Neural cell (in vitro differentiated cells): ENCODE measurements at regions not wholly inside any gene's neighbourhood (a gene's known extent, or its start where the extent isn't known, plus 50 kb on each side); places are given as distances from the start of the nearest gene placed in this dataset.
"Not testable (repeated sequence)": the region's sequence is repeated elsewhere in the genome, so short reads cannot be mapped to it uniquely, and the experiment has no call there.

Source experiments
- H2AFZ ChIP-seq: fragments of 200-600, 300-800 bp; sonication (generic), shearing (Covaris generic); 2 replicates; pipeline ENCODE4 v1.6.0; 2014; ENCODE audit warnings: low read depth, mild to moderate bottlenecking, antibody characterized with exemption, low read length, moderate library complexity
- H3F3A ChIP-seq: fragments of 200-600 bp; shearing (Covaris generic); 2 replicates; pipeline ENCODE4 v1.6.1; 2016; ENCODE audit warnings: mild to moderate bottlenecking, moderate library complexity, mixed read lengths, antibody characterized with exemption, low read length; ENCODE audit not compliant: insufficient read depth, poor library complexity, severe bottlenecking
- H3K27ac ChIP-seq: fragments of 200-600, 300-800 bp; sonication (generic), shearing (Covaris generic); 2 replicates; pipeline ENCODE4 v1.5.1; 2014; ENCODE audit warnings: mild to moderate bottlenecking, low read length, moderate library complexity
- H3K27me3 ChIP-seq: fragments of 300-800, 200-600 bp; sonication (generic), shearing (Covaris generic); 2 replicates; pipeline ENCODE4 v1.6.0; 2014; ENCODE audit warnings: mild to moderate bottlenecking, low read depth, low read length, moderate library complexity; ENCODE audit not compliant: insufficient read depth
- H3K36me3 ChIP-seq: fragments of 300-800, 200-600 bp; sonication (generic), shearing (Covaris generic); 2 replicates; pipeline ENCODE4 v1.5.1; 2014; ENCODE audit warnings: mild to moderate bottlenecking, antibody characterized with exemption, low read length, moderate library complexity; ENCODE audit not compliant: insufficient read depth
- H3K4me2 ChIP-seq: fragments of 300-800, 200-600 bp; sonication (generic), shearing (Covaris generic); 2 replicates; pipeline ENCODE4 v1.6.0; 2014; ENCODE audit warnings: mild to moderate bottlenecking, low read length
- H3K4me3 ChIP-seq: fragments of 300-800, 200-600 bp; sonication (generic), shearing (Covaris generic); 2 replicates; pipeline ENCODE4 v1.5.1; 2014; ENCODE audit warnings: mild to moderate bottlenecking, low read length, moderate library complexity
- H3K79me2 ChIP-seq: fragments of 200-600 bp; shearing (Covaris generic); replicated peaks from 2 replicates; pipeline ENCODE4 v1.6.0; 2014; ENCODE audit warnings: mild to moderate bottlenecking, low read length, moderate library complexity; ENCODE audit not compliant: insufficient read depth
- H3K9ac ChIP-seq: fragments of 300-800, 200-600 bp; sonication (generic), shearing (Covaris generic); 2 replicates; pipeline ENCODE4 v1.6.1; 2016; ENCODE audit warnings: mild to moderate bottlenecking, low read length, mixed read lengths
- H3K9me2 ChIP-seq: fragments of 200-600 bp; shearing (Covaris generic); 2 replicates; pipeline ENCODE4 v1.6.1; 2016; ENCODE audit warnings: mild to moderate bottlenecking, low read length, mixed read lengths; ENCODE audit not compliant: insufficient read depth
- H3K9me3 ChIP-seq: fragments of 200-600, 300-800 bp; sonication (generic), shearing (Covaris generic); 2 replicates; pipeline ENCODE4 v1.6.1; 2016; ENCODE audit warnings: mild to moderate bottlenecking, mixed run types, low read length, moderate library complexity, mixed read lengths
- H4K20me1 ChIP-seq: fragments of 200-600 bp; shearing (Covaris generic); 2 replicates; pipeline ENCODE4 v1.6.1; 2016; ENCODE audit warnings: mild to moderate bottlenecking, mixed run types; ENCODE audit not compliant: insufficient read depth
- CTCF ChIP-seq: fragments of 450-650 bp; IDR thresholded peaks from 2 replicates; pipeline ENCODE4 v1.5.1; 2014; ENCODE audit warnings: antibody characterized with exemption, mild to moderate bottlenecking, moderate library complexity; ENCODE audit not compliant: poor library complexity, severe bottlenecking
- EP300 ChIP-seq: fragments of 450-650 bp; conservative IDR thresholded peaks from 2 replicates; pipeline ENCODE4 v1.6.1; 2014; ENCODE audit warnings: antibody characterized with exemption, mild to moderate bottlenecking, moderate library complexity; ENCODE audit not compliant: poor library complexity, severe bottlenecking
- EZH2 ChIP-seq: fragments of 200-600, 300-800 bp; shearing (Covaris generic), sonication (generic); IDR thresholded peaks from 2 replicates; pipeline ENCODE4 v1.6.1; 2014; ENCODE audit warnings: antibody characterized with exemption, low read length, borderline replicate concordance, mild to moderate bottlenecking; ENCODE audit not compliant: insufficient read depth, poor library complexity, severe bottlenecking
- MXI1 ChIP-seq: fragments of 450-650 bp; conservative IDR thresholded peaks from 2 replicates; pipeline ENCODE4 v1.6.1; 2014; ENCODE audit warnings: antibody characterized with exemption, mild to moderate bottlenecking; ENCODE audit not compliant: poor library complexity, severe bottlenecking
- POLR2AphosphoS5 ChIP-seq: IDR thresholded peaks from 2 replicates; pipeline ENCODE4 v1.6.1; 2012
- RAD21 ChIP-seq: fragments of 450-650 bp; conservative IDR thresholded peaks from 2 replicates; pipeline ENCODE4 v1.6.1; 2014; ENCODE audit warnings: antibody characterized with exemption, mild to moderate bottlenecking, moderate library complexity
- REST ChIP-seq: IDR thresholded peaks from 2 replicates; pipeline ENCODE4 v1.6.1; 2012; ENCODE audit warnings: borderline replicate concordance
- SMC3 ChIP-seq: fragments of 450-650 bp; conservative IDR thresholded peaks from 2 replicates; pipeline ENCODE4 v1.6.1; 2014; ENCODE audit warnings: antibody characterized with exemption, mild to moderate bottlenecking, moderate library complexity; ENCODE audit not compliant: poor library complexity
- TAF1 ChIP-seq: IDR thresholded peaks from 2 replicates; pipeline ENCODE4 v1.6.1; 2012; ENCODE audit warnings: low read depth

- TF ChIP-seq REST, result no peak
- no peak for TF ChIP-seq TAF1
- TF ChIP-seq POLR2AphosphoS5, result no peak
- no peak for TF ChIP-seq CTCF
- no peak for TF ChIP-seq EP300
- no peak for TF ChIP-seq RAD21
- TF ChIP-seq SMC3, result no peak
- no peak for TF ChIP-seq MXI1
- no peak for TF ChIP-seq EZH2
- H3F3A ChIP-seq, result no peaks in the 10 kb centered on the region
- H4K20me1 ChIP-seq, result no peaks in the 10 kb centered on the region
- no peaks in the 10 kb centered on the region for H3K9me2 ChIP-seq
- H3K9me3 ChIP-seq, result no peaks in the 10 kb centered on the region
- H3K4me2 ChIP-seq, result no peak overlapping the region
- no peak overlapping the region for H3K27ac ChIP-seq
- H3K9ac ChIP-seq, result no peak overlapping the region
- H3K27me3 ChIP-seq, result no peaks in the 10 kb centered on the region
- no peaks in the 10 kb centered on the region for H3K79me2 ChIP-seq
- no peak overlapping the region for H3K4me3 ChIP-seq
- no peaks in the 10 kb centered on the region for H3K36me3 ChIP-seq
- no peak overlapping the region for H2AFZ ChIP-seq
These were observed 216.2 kb upstream of the PRKCQ start for GRCh38 chr10:6796231-6796630.

GRCh38 chr10:6795541-6795940, 215.5 kb upstream of the PRKCQ start:
- no peaks in the 10 kb centered on the region for H3K9me2 ChIP-seq
- H3K79me2 ChIP-seq, result no peaks in the 10 kb centered on the region
- no peaks in the 10 kb centered on the region for H4K20me1 ChIP-seq
- no peaks in the 10 kb centered on the region for H3F3A ChIP-seq
- H3K4me2 ChIP-seq, result no peak overlapping the region
- H2AFZ ChIP-seq, result no peak overlapping the region
- H3K36me3 ChIP-seq, result no peaks in the 10 kb centered on the region
- H3K9me3 ChIP-seq, result no peaks in the 10 kb centered on the region
- H3K4me3 ChIP-seq, result no peak overlapping the region
- no peaks in the 10 kb centered on the region for H3K27me3 ChIP-seq
- TF ChIP-seq SMC3 (no peak), POLR2AphosphoS5 (no peak), EZH2 (no peak), TAF1 (no peak), REST (no peak), MXI1 (no peak), EP300 (no peak), RAD21 (no peak)
- no peak overlapping the region for H3K27ac ChIP-seq
- H3K9ac ChIP-seq, result no peak overlapping the region

- H3K27me3 ChIP-seq, H2AFZ ChIP-seq, H3K4me3 ChIP-seq, H3K9me3 ChIP-seq, H3K36me3 ChIP-seq, H3F3A ChIP-seq, H3K9ac ChIP-seq, H3K79me2 ChIP-seq, H3K9me2 ChIP-seq, H3K4me2 ChIP-seq, H3K27ac ChIP-seq, H4K20me1 ChIP-seq: not testable (repeated sequence)
These were observed 214.8 kb upstream of the PRKCQ start for GRCh38 chr10:6794841-6795240.
